HG02938 (cell line): ENCODE measurements at regions not wholly inside any gene's neighbourhood (a gene's known extent, or its start where the extent isn't known, plus 50 kb on each side); places are given as distances from the start of the nearest gene placed in this dataset.

Source experiments
- ATAC-seq: cut with Tn5 transposase; IDR thresholded peaks from one replicate; pipeline ENCODE4 v1.9.1; 2021; ENCODE audit warnings: mild to moderate bottlenecking, moderate library complexity; ENCODE audit not compliant: unreplicated experiment

DNA sequence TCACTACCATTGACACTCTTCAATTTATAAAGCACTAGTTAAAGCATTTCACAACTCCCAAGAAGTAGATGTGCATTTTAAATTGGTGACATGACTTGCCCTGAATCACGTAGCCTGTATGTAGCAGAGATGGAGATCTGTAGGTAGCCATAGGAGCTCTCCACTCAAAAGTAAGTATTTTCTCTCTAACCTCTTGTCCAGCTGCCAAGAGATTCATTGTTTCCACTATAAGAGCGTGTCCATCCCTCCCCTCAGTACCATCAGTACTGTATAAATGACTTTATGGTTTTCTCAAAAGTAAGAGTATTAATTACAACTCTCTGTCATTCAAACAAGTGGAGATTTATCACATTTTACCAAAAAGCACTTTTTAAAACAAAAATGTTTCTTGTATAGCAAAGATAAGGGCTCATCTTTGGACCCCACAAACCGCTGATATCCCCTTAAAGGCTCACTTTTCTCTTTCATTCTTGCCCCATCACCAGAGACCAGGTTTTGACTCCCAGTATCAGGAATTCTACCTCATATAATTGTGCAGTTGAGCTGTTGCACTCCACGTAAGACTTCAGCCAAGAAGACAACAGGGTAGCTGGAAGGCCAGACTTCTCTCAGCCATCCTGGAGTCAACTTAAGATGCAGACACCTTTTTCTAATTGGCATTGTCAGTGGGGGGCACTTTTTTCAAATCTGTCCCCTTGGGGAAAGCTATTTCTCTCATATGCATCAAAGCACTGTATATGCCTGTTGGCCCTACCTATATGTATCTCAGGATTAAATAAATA lies 78.0 kb upstream of the GALNT5 start:
- no peak for ATAC-seq

- ATAC-seq: no peak
Observed at GRCh38 chr2:157180359-157180758, 77.1 kb upstream of the GALNT5 start.

- ATAC-seq: no peak
Observed at GRCh38 chr2:157181234-157181633, 76.3 kb upstream of the GALNT5 start.

DNA sequence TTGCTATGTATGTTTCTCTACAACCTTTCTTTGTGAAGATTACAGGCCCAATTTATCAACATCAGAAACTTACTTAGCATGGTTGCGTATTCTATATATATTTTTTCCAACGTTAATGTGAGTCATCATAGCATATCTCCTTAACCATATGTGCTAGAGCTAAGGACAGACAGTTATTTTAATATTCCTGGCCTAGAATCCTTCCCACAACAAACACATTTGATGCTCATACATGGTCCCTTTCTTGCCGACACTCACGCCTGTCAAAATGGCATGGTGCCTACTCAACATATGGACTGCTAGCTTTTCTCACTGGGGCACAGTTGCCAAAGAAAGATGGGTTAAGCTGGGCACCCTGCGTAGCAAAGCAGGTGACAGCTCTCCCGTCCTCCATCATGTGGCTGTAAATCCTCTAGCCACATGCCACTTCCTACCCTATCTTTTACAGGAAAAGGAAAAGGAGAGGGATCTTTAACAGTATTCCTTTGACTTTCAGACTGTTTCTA lies 75.2 kb upstream of the GALNT5 start:
- no peak for ATAC-seq

DNA sequence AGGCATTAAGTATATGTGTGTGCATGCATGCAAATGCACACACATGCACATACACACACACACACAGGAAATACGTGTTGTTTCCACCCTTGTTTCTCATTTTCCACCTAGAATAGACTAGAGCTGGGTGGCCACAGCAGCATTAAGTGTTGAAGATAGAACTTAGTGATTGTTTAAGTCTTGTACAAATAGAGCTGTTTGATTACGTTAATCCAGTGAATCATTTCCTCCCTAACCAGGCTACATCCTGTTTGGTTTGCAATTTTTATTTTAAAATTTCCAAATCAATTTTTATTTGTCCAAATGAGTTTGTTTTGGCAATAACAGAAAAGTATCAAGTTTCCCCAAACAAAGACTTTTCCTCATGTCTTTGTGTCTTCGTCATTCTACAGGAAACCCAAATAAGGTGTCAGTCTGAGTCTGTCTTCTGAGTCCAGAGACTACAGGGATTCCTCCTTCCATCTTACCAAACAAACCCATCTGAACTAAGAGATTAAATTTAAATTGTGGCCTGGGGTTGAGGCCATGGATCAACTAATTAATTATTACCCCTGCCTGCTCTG lies 74.6 kb upstream of the GALNT5 start:
- ATAC-seq: no peak

DNA sequence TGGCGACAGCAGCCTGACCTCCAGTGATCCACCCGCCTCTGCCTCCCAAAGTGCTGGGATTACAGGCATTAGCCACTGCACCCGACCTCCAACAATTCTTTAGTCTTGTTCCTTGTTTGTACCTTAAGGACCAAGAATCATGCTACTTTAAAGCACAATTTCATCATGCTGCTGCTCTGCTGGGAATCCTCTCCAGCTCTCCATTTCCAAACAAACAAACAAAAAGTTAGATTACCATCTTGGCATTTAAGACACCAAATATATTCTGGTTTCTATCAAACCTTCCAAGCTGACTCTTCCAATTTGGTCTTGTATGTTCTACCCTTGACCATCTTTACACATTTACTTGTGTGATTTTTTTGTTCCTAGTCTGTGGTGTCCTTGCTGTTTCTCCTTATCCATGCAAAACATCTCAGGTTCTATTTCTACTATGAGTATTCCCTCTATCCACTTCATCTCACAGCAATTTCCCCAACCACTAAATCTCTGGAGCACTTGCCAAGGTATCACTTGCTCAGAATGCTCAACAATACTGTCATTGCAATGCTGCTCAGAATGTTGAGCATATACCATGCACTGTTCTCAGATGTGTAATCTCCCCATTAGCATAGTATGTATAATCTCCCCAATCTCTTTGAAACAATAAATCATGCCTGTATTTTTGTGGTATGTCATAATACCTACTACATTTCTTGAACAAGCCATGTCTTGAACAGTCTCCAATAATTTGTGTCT lies 73.2 kb upstream of the GALNT5 start:
- ATAC-seq: no peak

DNA sequence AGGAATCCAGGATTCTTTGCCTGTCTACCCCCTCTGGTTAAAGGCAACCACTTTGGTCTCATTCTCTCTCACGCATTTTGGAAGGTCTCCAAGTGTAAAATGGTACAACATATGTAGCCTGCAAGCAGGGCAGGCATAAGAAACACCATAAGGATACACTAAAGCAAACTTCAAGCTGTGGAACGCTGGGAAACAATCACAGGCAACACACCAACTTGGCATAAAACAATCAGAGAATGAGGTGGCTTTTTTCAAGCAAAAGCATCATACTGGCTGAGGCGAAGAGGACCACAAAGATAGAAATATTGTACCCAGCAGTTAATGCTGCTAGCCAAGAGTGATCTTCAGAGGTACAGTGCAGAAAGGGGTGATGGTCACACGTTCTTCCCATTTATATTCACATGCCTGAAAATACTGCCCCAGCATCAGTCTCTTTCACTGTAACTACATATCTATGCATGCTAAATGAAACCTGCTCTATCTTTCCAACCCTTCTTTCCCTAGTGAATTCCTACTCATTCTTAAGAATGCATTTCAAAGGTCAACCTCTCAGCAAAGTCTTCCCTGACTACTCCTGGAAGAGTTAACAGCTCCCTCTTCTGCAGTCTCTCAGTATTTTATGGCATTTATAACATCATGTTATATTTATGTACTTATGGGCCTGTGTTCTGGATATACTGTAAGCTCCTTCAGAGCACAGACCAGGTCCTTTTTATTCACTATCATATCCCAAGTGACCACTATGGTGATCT lies 71.9 kb upstream of the GALNT5 start:
- no peak for ATAC-seq

DNA sequence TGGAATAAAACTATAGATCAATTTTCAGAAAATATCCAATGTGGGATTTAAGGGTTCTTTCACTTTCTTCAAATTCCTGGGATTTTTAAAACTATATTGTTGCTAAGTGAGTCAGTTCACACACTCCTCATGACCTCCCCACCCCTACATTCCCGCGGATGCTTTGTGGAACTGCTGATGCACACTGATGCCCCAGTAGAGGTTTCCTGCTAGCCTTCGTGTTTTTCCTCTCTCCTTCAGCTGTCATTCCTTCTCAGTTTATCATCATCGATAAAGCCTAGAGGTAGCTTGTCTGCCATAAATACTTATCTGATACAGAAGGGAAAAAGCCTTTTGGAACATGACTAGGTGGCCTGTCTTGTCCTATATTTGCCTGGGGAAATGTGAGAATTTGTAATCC lies 67.4 kb upstream of the GALNT5 start:
- ATAC-seq: no peak

DNA sequence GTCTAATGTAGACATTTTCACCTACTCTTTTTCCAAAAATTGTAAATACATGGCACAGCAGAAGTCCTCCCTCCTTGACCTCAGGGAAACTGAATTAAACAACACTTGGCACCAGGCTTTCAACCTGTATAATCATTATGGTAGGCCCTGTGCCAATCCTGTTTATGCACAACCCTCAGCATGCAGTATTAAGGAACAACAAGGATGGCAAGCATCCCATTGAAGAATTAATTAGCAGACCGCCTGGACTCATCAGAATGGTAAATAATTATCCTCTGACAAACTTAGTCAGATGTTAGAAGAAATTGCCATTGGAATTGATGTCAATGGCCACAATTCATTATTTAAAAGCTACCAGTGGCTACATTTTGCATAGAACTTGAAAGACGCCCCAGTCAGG lies 66.3 kb upstream of the GALNT5 start:
- no peak for ATAC-seq

GRCh38 chr2:157192445-157193423 lies 64.8 kb upstream of the GALNT5 start:
- peak; percentile 89 for ATAC-seq

GRCh38 chr2:157193461-157193860 lies 64.0 kb upstream of the GALNT5 start:
- ATAC-seq: no peak

GRCh38 chr2:157194097-157194688 lies 63.3 kb upstream of the GALNT5 start:
- ATAC-seq: peak; percentile 56

- ATAC-seq: no peak
Observed at GRCh38 chr2:157194844-157195243, 62.7 kb upstream of the GALNT5 start.

- ATAC-seq: no peak
Observed at GRCh38 chr2:157196956-157197355, 60.5 kb upstream of the GALNT5 start.

- ATAC-seq: no peak
Observed at GRCh38 chr2:157197848-157198247, 59.7 kb upstream of the GALNT5 start.

- ATAC-seq: no peak
Observed at GRCh38 chr2:157203651-157204050, 53.9 kb upstream of the GALNT5 start.

GRCh38 chr2:157204401-157204800 lies 53.1 kb upstream of the GALNT5 start:
- no peak for ATAC-seq

- no peak for ATAC-seq
Observed at GRCh38 chr2:157206916-157207315, 50.6 kb upstream of the GALNT5 start.
